ENCODE measurements at regions not wholly inside any gene's neighbourhood (a gene's known extent, or its start where the extent isn't known, plus 50 kb on each side); places are given as distances from the start of the nearest gene placed in this dataset.

- no peak overlapping the region for H3K4me3 Mint-ChIP-seq
- Histone ChIP-seq H3K36me3 (ENCODE audit: insufficient read depth, low read length) (no peaks in the 10 kb centered on the region), H3K27ac (ENCODE audit: low read depth in 1 of 2, low read length in 2 of 2) (no peak overlapping the region), H3K9me3 (ENCODE audit: control insufficient read depth in 1 of 2, insufficient read depth in 1 of 2, low read length in 2 of 2) (no peaks in the 10 kb centered on the region), H3K27me3 (ENCODE audit: control insufficient read depth in 1 of 2, insufficient read depth in 2 of 2, low read length in 2 of 2) (no peaks in the 10 kb centered on the region), H3K4me3 (ENCODE audit: low read length) (no peak overlapping the region), H3K4me1 (ENCODE audit: insufficient read depth, low read length) (peaks cover 19% of the 10 kb centered on the region)
- POLR2A ChIA-PET = no interaction called here
- intact Hi-C loops (cut with DNase I, micrococcal nuclease) = no loop called here
- DNase-seq = no peak
- H3K9me3 Mint-ChIP-seq = no peaks in the 10 kb centered on the region
- no peak overlapping the region for H3K27ac Mint-ChIP-seq
- no peak for ATAC-seq (ENCODE audit: poor library complexity)
- H3K4me1 Mint-ChIP-seq (ENCODE audit: low read depth) = peaks cover 20% of the 10 kb centered on the region
- TF ChIP-seq CTCF (IDR thresholded peaks at IDR 0.05) = no peak
- peaks cover 11% of the 10 kb centered on the region for H3K36me3 Mint-ChIP-seq (ENCODE audit: low read depth)
- CTCF ChIA-PET = no interaction called here
- no peaks in the 10 kb centered on the region for H3K27me3 Mint-ChIP-seq
Measured at GRCh38 chr7:41880107-41880506, 177.2 kb upstream of the INHBA start.

GRCh38 chr7:41879403-41879802, 176.5 kb upstream of the INHBA start:
- Histone ChIP-seq H3K4me3 (ENCODE audit: low read length) (no peak overlapping the region), H3K27ac (ENCODE audit: low read depth in 1 of 2, low read length in 2 of 2) (no peak overlapping the region), H3K9me3 (ENCODE audit: control insufficient read depth in 1 of 2, insufficient read depth in 1 of 2, low read length in 2 of 2) (no peaks in the 10 kb centered on the region), H3K4me1 (ENCODE audit: insufficient read depth, low read length) (peaks cover 19% of the 10 kb centered on the region), H3K27me3 (ENCODE audit: control insufficient read depth in 1 of 2, insufficient read depth in 2 of 2, low read length in 2 of 2) (no peaks in the 10 kb centered on the region), H3K36me3 (ENCODE audit: insufficient read depth, low read length) (no peaks in the 10 kb centered on the region)
- Mint-ChIP-seq H3K4me3 (no peak overlapping the region), H3K9me3 (no peaks in the 10 kb centered on the region), H3K4me1 (ENCODE audit: low read depth) (peaks cover 20% of the 10 kb centered on the region), H3K27me3 (peaks cover 5% of the 10 kb centered on the region), H3K36me3 (ENCODE audit: low read depth) (peaks cover 11% of the 10 kb centered on the region), H3K27ac (no peak overlapping the region)
- ATAC-seq (ENCODE audit: poor library complexity) = no peak
- ChIA-PET POLR2A (no interaction called here), CTCF (interaction anchor here (1.2 kb wide), 1 partner anchor 9 kb away, joined by 3 read pairs; no protein-coding TSS in a partner anchor)
- DNase-seq = no peak
- TF ChIP-seq CTCF (IDR thresholded peaks at IDR 0.05) = no peak
- intact Hi-C loops (cut with DNase I, micrococcal nuclease) = no loop called here

DNA sequence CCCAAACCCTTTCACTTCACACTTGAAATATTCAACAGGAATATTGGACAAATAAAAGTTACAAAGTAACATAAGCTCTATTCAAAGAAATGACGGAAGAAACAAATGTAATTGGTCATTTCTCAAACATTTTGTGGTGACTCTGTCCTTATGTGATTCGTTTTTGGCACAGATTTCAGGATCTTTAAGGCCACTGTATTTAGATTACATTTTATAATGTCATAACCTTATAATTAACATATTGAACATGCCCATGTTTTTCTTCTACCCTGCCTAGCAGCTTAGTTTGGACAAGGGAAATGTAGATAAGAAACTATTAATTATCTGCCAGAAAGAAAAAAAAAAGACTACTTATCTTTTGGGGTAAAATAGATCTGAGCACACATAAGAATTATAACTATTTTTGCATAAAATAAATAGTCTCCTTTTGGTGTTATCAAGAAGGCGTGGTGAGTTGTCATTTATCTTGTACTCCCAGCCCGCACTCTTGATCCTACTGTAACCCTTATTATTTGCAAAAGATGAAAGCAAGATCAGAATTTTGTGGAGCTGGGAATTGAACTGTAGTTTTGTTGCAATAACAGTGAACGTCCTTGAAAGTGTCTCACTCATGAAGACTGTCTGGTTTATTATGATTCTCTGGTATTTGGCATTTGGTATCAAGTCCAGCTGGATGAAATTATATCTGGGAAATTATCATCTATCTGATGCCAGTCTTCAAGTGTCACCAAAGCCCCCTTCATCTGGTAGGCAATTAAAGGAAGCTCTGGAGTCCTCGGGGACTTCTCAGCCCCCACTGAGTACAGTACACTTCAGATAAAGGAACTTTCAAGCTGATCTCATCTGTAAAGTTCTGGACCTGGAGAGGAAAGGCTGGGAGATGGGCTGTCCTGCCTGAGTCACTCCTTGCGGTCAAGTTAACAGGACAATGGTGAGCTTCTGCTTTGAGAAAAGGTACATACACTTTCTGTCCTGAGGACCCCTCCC, 175.7 kb upstream of the INHBA start:
- H3K9me3 ChIP-seq (ENCODE audit: control insufficient read depth in 1 of 2, insufficient read depth in 1 of 2, low read length in 2 of 2) = no peaks in the 10 kb centered on the region
- DNase-seq (no peak), ATAC-seq (ENCODE audit: poor library complexity) (no peak)
- peaks cover 20% of the 10 kb centered on the region for H3K4me1 Mint-ChIP-seq (ENCODE audit: low read depth)
- no peak for TF ChIP-seq CTCF (IDR thresholded peaks at IDR 0.05)
- peaks cover 19% of the 10 kb centered on the region for H3K4me1 ChIP-seq (ENCODE audit: insufficient read depth, low read length)
- H3K4me3 Mint-ChIP-seq = no peak overlapping the region
- no peak overlapping the region for H3K27ac Mint-ChIP-seq
- intact Hi-C loops (cut with DNase I, micrococcal nuclease) = no loop called here
- ChIA-PET POLR2A (no interaction called here), CTCF (interaction anchor here (1.2 kb wide), 1 partner anchor 8 kb away, joined by 3 read pairs; no protein-coding TSS in a partner anchor)
- no peaks in the 10 kb centered on the region for H3K9me3 Mint-ChIP-seq
- no peak overlapping the region for H3K4me3 ChIP-seq (ENCODE audit: low read length)
- no peaks in the 10 kb centered on the region for H3K36me3 ChIP-seq (ENCODE audit: insufficient read depth, low read length)
- peaks cover 11% of the 10 kb centered on the region for H3K36me3 Mint-ChIP-seq (ENCODE audit: low read depth)
- no peak overlapping the region for H3K27ac ChIP-seq (ENCODE audit: low read depth in 1 of 2, low read length in 2 of 2)
- no peaks in the 10 kb centered on the region for H3K27me3 ChIP-seq (ENCODE audit: control insufficient read depth in 1 of 2, insufficient read depth in 2 of 2, low read length in 2 of 2)
- peaks cover 8% of the 10 kb centered on the region for H3K27me3 Mint-ChIP-seq
